ENCODE measurements at regions not wholly inside any gene's neighbourhood (a gene's known extent, or its start where the extent isn't known, plus 50 kb on each side); places are given as distances from the start of the nearest gene placed in this dataset.
"Not testable (repeated sequence)": the region's sequence is repeated elsewhere in the genome, so short reads cannot be mapped to it uniquely, and the experiment has no call there.

DNA sequence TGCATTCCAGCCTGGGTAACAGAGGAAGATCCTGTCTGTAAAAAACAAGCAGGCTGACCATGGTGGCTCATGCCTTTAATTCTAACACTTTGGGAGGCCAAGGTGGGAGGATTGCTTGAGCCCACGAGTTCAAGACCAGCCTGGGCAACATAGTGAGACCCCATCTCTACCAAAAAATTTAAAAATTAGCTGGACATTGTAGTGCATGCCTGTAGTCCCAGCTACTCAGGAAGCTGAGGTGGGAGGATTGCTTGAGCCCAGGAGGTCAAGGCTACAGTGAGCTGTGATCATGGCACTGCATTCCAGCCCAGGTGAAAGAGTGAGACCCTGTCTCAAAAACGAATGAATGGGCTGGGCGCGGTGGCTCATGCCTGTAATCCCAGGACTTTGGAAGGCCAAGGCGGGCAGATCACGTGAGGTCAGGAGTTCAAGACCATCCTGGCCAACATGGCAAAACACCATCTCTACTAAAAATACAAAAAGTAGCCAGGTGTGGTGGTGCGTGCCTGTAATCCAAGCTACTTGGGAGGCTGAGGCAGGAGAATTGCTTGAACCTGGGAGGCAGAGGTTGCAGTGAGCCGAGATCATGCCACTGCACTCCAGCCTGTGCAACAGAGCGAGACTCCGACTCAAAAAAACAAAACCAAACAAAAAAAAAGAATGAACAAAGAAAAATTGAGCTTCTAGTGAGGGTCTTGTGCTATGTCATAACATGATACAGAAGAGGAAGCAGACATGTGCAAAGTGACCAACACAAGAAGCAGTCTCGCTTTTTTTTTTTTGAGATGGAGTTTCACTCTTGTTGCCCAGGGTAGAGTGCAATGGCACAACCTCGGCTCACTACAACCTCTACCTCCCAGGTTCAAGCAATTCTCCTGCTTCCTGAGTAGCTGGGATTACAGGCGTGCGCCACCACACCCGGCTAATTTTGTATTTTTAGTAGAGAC is 54.1 kb upstream of the NCOA3 start:
- H3K9me3 Mint-ChIP-seq: not testable (repeated sequence)

DNA sequence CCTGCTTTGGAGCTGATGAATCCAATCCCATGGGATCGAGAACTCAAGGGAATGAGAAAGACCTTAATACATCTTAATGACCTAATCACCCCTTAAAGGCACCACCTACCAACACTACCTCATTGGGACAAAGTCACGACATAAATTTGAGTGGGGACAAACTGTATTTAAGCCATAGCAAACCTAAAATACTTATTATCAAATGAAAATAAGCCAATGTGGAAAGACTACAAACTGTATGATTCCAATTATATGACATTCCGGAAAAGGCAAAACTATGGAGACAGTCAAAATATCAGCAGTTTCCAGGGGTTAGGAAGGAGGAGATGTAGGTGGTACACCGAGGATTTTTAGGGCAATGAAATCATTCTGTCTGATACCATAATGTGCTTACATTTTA is 53.3 kb upstream of the NCOA3 start:
- Histone ChIP-seq H3K4me1 (ENCODE audit: control insufficient read depth in 2 of 2, insufficient read depth in 2 of 2, low read length in 2 of 2) (no peaks in the 10 kb centered on the region), H3K4me3 (ENCODE audit: low read length) (no peak overlapping the region), H3K27ac (ENCODE audit: low read depth, low read length) (no peak overlapping the region), H3K9me3 (ENCODE audit: control insufficient read depth in 2 of 3, low read length in 3 of 3) (no peaks in the 10 kb centered on the region), H3K36me3 (ENCODE audit: control insufficient read depth in 2 of 3, insufficient read depth in 3 of 3, low read length in 3 of 3) (no peaks in the 10 kb centered on the region), H3K27me3 (ENCODE audit: control insufficient read depth in 2 of 2, insufficient read depth in 2 of 2, low read length in 2 of 2) (no peaks in the 10 kb centered on the region)
- Mint-ChIP-seq H3K27me3 (no peaks in the 10 kb centered on the region), H3K4me1 (peaks cover 0 to 15% (median 0%) of the 10 kb centered on the region in 7 donors), H3K36me3 (peaks cover 0 to 1% (median 0%) of the 10 kb centered on the region in 5 donors), H3K9me3 (peaks cover 0 to 2% (median 0%) of the 10 kb centered on the region in 11 donors), H3K4me3 (no peak overlapping the region), H3K27ac (no peak overlapping the region)
- intact Hi-C loops (cut with micrococcal nuclease): no loop called here
- DNase-seq (no peak), ATAC-seq (no peak)
- ChIA-PET POLR2A (no interaction called here), CTCF (interaction anchor here (0.8 kb wide), 1 partner anchor 35 kb away, joined by 3 read pairs; no protein-coding TSS in a partner anchor)

More for the DNA sequence above, 54.1 kb upstream of the NCOA3 start:
- H3K4me1 Mint-ChIP-seq; intact Hi-C loops (cut with micrococcal nuclease); H3K27ac ChIP-seq (ENCODE audit: low read depth, low read length); H3K4me1 ChIP-seq (ENCODE audit: control insufficient read depth in 2 of 2, insufficient read depth in 2 of 2, low read length in 2 of 2); H3K9me3 ChIP-seq (ENCODE audit: control insufficient read depth in 2 of 3, low read length in 3 of 3); DNase-seq; POLR2A ChIA-PET; ATAC-seq; H3K4me3 ChIP-seq (ENCODE audit: low read length); H3K36me3 Mint-ChIP-seq; H3K36me3 ChIP-seq (ENCODE audit: control insufficient read depth in 2 of 3, insufficient read depth in 3 of 3, low read length in 3 of 3); H3K27me3 Mint-ChIP-seq; H3K27ac Mint-ChIP-seq; H3K27me3 ChIP-seq (ENCODE audit: control insufficient read depth in 2 of 2, insufficient read depth in 2 of 2, low read length in 2 of 2); H3K4me3 Mint-ChIP-seq: not testable (repeated sequence)
- CTCF ChIA-PET: interaction anchor here (0.8 kb wide), 1 partner anchor 34 kb away, joined by 3 read pairs; no protein-coding TSS in a partner anchor

DNA sequence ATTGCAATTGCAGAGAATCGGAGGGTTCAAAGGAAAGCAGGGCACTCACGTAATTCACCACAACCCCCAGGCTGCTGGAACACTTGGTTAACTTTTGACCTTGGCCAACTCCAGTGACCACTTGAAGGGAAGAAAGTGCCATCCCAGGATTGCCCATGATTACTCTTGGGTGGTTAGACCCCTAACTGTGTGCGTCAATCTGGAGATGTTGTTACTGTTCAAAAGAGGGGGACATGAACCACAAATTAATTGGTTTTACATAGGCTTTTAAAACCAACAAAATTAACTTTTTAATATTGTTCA is 50.1 kb upstream of the NCOA3 start:
- Histone ChIP-seq H3K9me3 (ENCODE audit: control insufficient read depth in 2 of 3, low read length in 3 of 3) (no peaks in the 10 kb centered on the region), H3K27me3 (ENCODE audit: control insufficient read depth in 2 of 2, insufficient read depth in 2 of 2, low read length in 2 of 2) (no peaks in the 10 kb centered on the region), H3K4me3 (ENCODE audit: low read length) (no peak overlapping the region), H3K36me3 (ENCODE audit: control insufficient read depth in 2 of 3, insufficient read depth in 3 of 3, low read length in 3 of 3) (no peaks in the 10 kb centered on the region), H3K4me1 (ENCODE audit: control insufficient read depth in 2 of 2, insufficient read depth in 2 of 2, low read length in 2 of 2) (no peaks in the 10 kb centered on the region), H3K27ac (ENCODE audit: low read depth, low read length) (no peak overlapping the region)
- Mint-ChIP-seq H3K27ac (no peak overlapping the region), H3K9me3 (peaks cover 0 to 3% (median 0%) of the 10 kb centered on the region in 11 donors), H3K27me3 (no peaks in the 10 kb centered on the region), H3K4me1 (peaks cover 0 to 36% (median 0%) of the 10 kb centered on the region in 7 donors), H3K4me3 (no peak overlapping the region), H3K36me3 (peaks cover 0 to 3% (median 0%) of the 10 kb centered on the region in 5 donors)
- intact Hi-C loops (cut with micrococcal nuclease): loop anchor here in 1 of 2 donors (5.0 kb wide), 2 partner anchors 34 to 51 kb away; partner anchors contain the start of gene NCOA3
- no peak for DNase-seq
- CTCF ChIA-PET: no interaction called here
- POLR2A ChIA-PET: no interaction called here
- no peak for ATAC-seq

Measured in naive thymus-derived CD4-positive, alpha-beta T cell (primary cell).